ENCODE measurements at regions not wholly inside any gene's neighbourhood (a gene's known extent, or its start where the extent isn't known, plus 50 kb on each side); places are given as distances from the start of the nearest gene placed in this dataset.

DNA sequence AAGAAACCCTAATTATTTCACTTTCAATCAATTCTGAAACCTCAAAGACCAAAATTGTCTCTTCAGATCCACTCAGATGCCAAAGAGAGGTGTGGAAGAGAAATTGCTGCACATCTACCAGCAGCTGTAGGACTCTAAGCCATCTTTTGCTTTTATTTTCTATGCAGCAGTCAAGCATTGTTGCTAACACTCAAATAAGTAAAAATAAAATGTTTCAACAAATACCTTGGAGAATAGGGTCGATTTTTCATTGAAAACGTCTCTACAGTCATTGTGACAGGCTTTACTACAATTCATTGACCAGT, 66.4 kb upstream of the CFAP20DC start:
- DNase-seq, result no peak

DNA sequence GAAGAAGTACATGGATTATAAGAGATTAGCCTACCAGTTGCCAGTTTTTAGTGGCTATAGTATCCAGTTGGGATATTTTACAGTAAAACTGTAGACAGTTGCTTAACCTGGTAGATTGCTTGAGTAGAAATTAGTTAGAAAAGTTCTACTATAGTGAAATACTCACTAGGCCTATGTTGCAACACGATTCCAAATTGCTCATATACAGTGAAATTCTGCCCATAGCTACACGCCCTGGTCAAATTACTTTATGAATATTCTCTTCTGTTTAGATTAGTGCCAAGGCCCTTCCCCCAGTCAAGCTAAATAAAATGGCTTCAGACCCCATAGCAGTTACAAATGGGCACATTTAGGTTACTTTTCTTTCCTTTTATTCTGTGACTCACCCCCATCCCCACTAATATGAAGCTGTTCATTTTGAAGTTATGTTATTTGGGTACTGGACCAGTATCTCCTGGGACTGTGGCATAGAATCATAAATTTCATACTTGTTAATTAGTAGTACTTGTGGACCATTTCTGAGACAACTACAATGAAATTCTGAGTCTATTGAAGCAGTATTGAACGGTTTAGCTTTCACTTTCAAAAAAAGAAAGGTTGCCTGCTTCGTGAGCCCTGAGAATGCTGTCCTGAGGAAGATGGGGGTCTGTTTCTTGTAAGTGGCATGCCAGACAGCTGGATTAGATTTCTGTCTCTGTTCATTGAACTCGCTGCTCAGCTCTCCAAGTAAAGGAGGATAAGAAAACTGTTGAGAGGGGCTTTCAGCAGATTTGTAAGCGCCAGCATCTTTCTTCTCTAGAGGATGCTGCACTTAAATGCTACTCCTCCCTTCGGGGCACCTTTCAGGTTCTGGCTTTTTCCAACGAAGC, 65.8 kb upstream of the CFAP20DC start:
- no peak for DNase-seq

- no peak for DNase-seq
Measured at GRCh38 chr3:59107856-59108815, 58.3 kb upstream of the CFAP20DC start.

GRCh38 chr3:59106085-59106648, 56.3 kb upstream of the CFAP20DC start:
- no peak for DNase-seq

- no peak for DNase-seq
Measured at GRCh38 chr3:59103552-59103951, 53.7 kb upstream of the CFAP20DC start.

- no peak for DNase-seq
Measured at GRCh38 chr3:59101231-59101736, 51.5 kb upstream of the CFAP20DC start.

Measured in activated CD4-positive, alpha-beta T cell treated with anti-CD3 and anti-CD28 coated beads, Interleukin-2, amount 50 U/mL, for 16 hours (primary cell).